ENCODE measurements at regions not wholly inside any gene's neighbourhood (a gene's known extent, or its start where the extent isn't known, plus 50 kb on each side); places are given as distances from the start of the nearest gene placed in this dataset.

GRCh38 chr4:138522366-138522765 lies 280.2 kb upstream of the SLC7A11 start:
- no peaks in the 10 kb centered on the region for H3K27me3 ChIP-seq
- no peak for TF ChIP-seq POLR2A (IDR thresholded peaks at IDR 0.05)
- TF ChIP-seq CTCF (IDR thresholded peaks at IDR 0.05), result no peak
- no peak for TF ChIP-seq EP300 (IDR thresholded peaks at IDR 0.05)
- H3K27ac ChIP-seq, result no peak overlapping the region
- no peak for DNase-seq (ENCODE audit: low spot score in 2 of 2)
- no peaks in the 10 kb centered on the region for H3K9me3 ChIP-seq
- no peaks in the 10 kb centered on the region for H3K4me1 ChIP-seq
- no peak overlapping the region for H3K4me3 ChIP-seq
- no peaks in the 10 kb centered on the region for H3K36me3 ChIP-seq
- WGBS, 2 donors, result 83 to 100% methylated on average over 1 of the region's 1 CpG

- no peak for DNase-seq (ENCODE audit: low spot score in 2 of 2)
- Histone ChIP-seq H3K4me3 (no peak overlapping the region), H3K9me3 (no peaks in the 10 kb centered on the region), H3K27ac (no peak overlapping the region), H3K27me3 (no peaks in the 10 kb centered on the region), H3K4me1 (no peaks in the 10 kb centered on the region), H3K36me3 (no peaks in the 10 kb centered on the region)
- no peak for TF ChIP-seq CTCF (IDR thresholded peaks at IDR 0.05)
- no peak for TF ChIP-seq EP300 (IDR thresholded peaks at IDR 0.05)
- no peak for TF ChIP-seq POLR2A (IDR thresholded peaks at IDR 0.05)
- 75 to 88% methylated on average over 3 to 4 of the region's 4 CpGs for WGBS, 2 donors
Observed at GRCh38 chr4:138521809-138522208, 279.7 kb upstream of the SLC7A11 start.

GRCh38 chr4:138519436-138519835 lies 277.3 kb upstream of the SLC7A11 start:
- no peak overlapping the region for H3K27ac ChIP-seq

GRCh38 chr4:138513535-138513934 lies 271.4 kb upstream of the SLC7A11 start:
- no peaks in the 10 kb centered on the region for H3K9me3 ChIP-seq
- H3K27ac ChIP-seq, result no peak overlapping the region
- TF ChIP-seq EP300 (IDR thresholded peaks at IDR 0.05) (no peak), CTCF (IDR thresholded peaks at IDR 0.05) (no peak), POLR2A (IDR thresholded peaks at IDR 0.05) (no peak)
- H3K36me3 ChIP-seq, result no peaks in the 10 kb centered on the region
- DNase-seq (ENCODE audit: low spot score in 2 of 2), result no peak
- no peaks in the 10 kb centered on the region for H3K27me3 ChIP-seq
- H3K4me1 ChIP-seq, result no peaks in the 10 kb centered on the region
- whole genome bisulfite sequencing, 2 donors, result 75 to 84% methylated on average over 1 of the region's 1 CpG
- no peak overlapping the region for H3K4me3 ChIP-seq

More at GRCh38 chr4:138519436-138519835, 277.3 kb upstream of the SLC7A11 start:
- no peak for TF ChIP-seq CTCF (IDR thresholded peaks at IDR 0.05)
- no peak for TF ChIP-seq POLR2A (IDR thresholded peaks at IDR 0.05)
- TF ChIP-seq EP300 (IDR thresholded peaks at IDR 0.05), result no peak
- no peak for DNase-seq (ENCODE audit: low spot score in 2 of 2)
- WGBS, 2 donors, result 29 to 31% methylated on average over 2 of the region's 2 CpGs
- Histone ChIP-seq H3K4me1 (no peaks in the 10 kb centered on the region), H3K27me3 (no peaks in the 10 kb centered on the region), H3K36me3 (no peaks in the 10 kb centered on the region), H3K9me3 (no peaks in the 10 kb centered on the region), H3K4me3 (no peak overlapping the region)

GRCh38 chr4:138512756-138513155 lies 270.6 kb upstream of the SLC7A11 start:
- Histone ChIP-seq H3K36me3 (no peaks in the 10 kb centered on the region), H3K4me1 (no peaks in the 10 kb centered on the region)

More at GRCh38 chr4:138512756-138513155, 270.6 kb upstream of the SLC7A11 start:
- no peak for DNase-seq (ENCODE audit: low spot score in 2 of 2)
- Histone ChIP-seq H3K4me3 (no peak overlapping the region), H3K27ac (no peak overlapping the region), H3K9me3 (no peaks in the 10 kb centered on the region), H3K27me3 (no peaks in the 10 kb centered on the region)
- TF ChIP-seq CTCF (IDR thresholded peaks at IDR 0.05) (no peak), POLR2A (IDR thresholded peaks at IDR 0.05) (no peak), EP300 (IDR thresholded peaks at IDR 0.05) (no peak)
